Left ventricle myocardium inferior (tissue), 1 donor: ENCODE measurements at regions not wholly inside any gene's neighbourhood (a gene's known extent, or its start where the extent isn't known, plus 50 kb on each side); places are given as distances from the start of the nearest gene placed in this dataset.
A peak's percentile ranks its signal among the peaks of the same experiment; 100 is the strongest.

Experiments
- DNase-seq: peaks from one replicate; pipeline ENCODE4 v3.0.0-alpha.2; 2020
- H3K27ac ChIP-seq: fragments of 200-600 bp; replicated peaks from 2 replicates; pipeline ENCODE4 v1.8.0; 2021
- H3K27me3 ChIP-seq: fragments of 200-600 bp; 2 replicates; pipeline ENCODE4 v1.8.0; 2021; ENCODE audit warnings: low read depth
- H3K36me3 ChIP-seq: fragments of 200-600 bp; 2 replicates; pipeline ENCODE4 v1.8.0; 2021
- H3K4me1 ChIP-seq: fragments of 200-600 bp; 2 replicates; pipeline ENCODE4 v1.8.0; 2021
- H3K4me3 ChIP-seq: fragments of 200-600 bp; 2 replicates; pipeline ENCODE4 v1.8.0; 2021; ENCODE audit warnings: mild to moderate bottlenecking, moderate library complexity
- H3K9me3 ChIP-seq: fragments of 200-600 bp; replicated peaks from 2 replicates; pipeline ENCODE4 v1.8.0; 2021
- intact Hi-C: fragments of 100-400 bp; cut with micrococcal nuclease; formaldehyde crosslinking; loops from one replicate; pipeline ENCODE4 v1.11.0; 2022
- TF ChIP-seq, protein P1 (sequence below): fragments of 200-600 bp; IDR thresholded peaks from 2 replicates; pipeline ENCODE4 v1.8.0; 2021; ENCODE audit warnings: antibody characterized with exemption, mild to moderate bottlenecking, borderline replicate concordance
- donor health status: DM: no; HTN: yes; CAD: no; lungs with severe emphysema.

- intact Hi-C loops = no loop called here
- Histone ChIP-seq H3K4me1 (no peaks in the 10 kb centered on the region), H3K36me3 (no peaks in the 10 kb centered on the region), H3K27ac (no peak overlapping the region), H3K27me3 (peaks cover 35% of the 10 kb centered on the region), H3K4me3 (no peak overlapping the region), H3K9me3 (no peaks in the 10 kb centered on the region)
- TF ChIP-seq, protein P1, sequence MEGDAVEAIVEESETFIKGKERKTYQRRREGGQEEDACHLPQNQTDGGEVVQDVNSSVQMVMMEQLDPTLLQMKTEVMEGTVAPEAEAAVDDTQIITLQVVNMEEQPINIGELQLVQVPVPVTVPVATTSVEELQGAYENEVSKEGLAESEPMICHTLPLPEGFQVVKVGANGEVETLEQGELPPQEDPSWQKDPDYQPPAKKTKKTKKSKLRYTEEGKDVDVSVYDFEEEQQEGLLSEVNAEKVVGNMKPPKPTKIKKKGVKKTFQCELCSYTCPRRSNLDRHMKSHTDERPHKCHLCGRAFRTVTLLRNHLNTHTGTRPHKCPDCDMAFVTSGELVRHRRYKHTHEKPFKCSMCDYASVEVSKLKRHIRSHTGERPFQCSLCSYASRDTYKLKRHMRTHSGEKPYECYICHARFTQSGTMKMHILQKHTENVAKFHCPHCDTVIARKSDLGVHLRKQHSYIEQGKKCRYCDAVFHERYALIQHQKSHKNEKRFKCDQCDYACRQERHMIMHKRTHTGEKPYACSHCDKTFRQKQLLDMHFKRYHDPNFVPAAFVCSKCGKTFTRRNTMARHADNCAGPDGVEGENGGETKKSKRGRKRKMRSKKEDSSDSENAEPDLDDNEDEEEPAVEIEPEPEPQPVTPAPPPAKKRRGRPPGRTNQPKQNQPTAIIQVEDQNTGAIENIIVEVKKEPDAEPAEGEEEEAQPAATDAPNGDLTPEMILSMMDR = no peak
- no peak for DNase-seq
Observed at GRCh38 chr13:52931539-52932431, 83.3 kb upstream of the PCDH8 start.

DNA sequence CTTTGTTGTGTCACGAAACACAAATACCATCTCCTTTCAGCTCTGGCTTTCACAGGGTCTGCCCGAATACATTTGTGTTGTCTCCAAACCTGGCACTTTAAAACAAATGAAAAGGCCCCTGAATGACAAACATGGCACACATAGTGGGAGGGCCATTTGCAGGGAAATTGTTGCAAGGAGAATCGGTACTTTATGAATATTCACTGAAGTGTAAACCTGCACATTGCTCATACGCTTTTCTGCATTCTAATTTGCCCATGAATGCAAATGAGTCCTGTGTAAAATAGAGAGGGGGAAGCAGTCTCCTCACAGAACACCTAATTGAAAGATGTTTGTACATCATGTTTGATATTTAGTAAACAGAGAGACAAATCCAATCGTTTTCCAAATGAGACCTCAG lies 82.7 kb upstream of the PCDH8 start:
- H3K36me3 ChIP-seq = no peaks in the 10 kb centered on the region
- no peak for DNase-seq
- no peaks in the 10 kb centered on the region for H3K4me1 ChIP-seq
- H3K4me3 ChIP-seq = no peak overlapping the region
- intact Hi-C loops = no loop called here
- H3K27me3 ChIP-seq = peaks cover 41% of the 10 kb centered on the region
- TF ChIP-seq, protein P1 = no peak
- H3K27ac ChIP-seq = no peak overlapping the region
- no peaks in the 10 kb centered on the region for H3K9me3 ChIP-seq

GRCh38 chr13:52929846-52930245 lies 81.4 kb upstream of the PCDH8 start:
- Histone ChIP-seq H3K4me1 (no peaks in the 10 kb centered on the region), H3K27ac (no peak overlapping the region), H3K9me3 (no peaks in the 10 kb centered on the region), H3K4me3 (no peak overlapping the region), H3K36me3 (no peaks in the 10 kb centered on the region), H3K27me3 (peaks cover 54% of the 10 kb centered on the region)
- intact Hi-C loops = no loop called here
- TF ChIP-seq, protein P1 = no peak
- no peak for DNase-seq

DNA sequence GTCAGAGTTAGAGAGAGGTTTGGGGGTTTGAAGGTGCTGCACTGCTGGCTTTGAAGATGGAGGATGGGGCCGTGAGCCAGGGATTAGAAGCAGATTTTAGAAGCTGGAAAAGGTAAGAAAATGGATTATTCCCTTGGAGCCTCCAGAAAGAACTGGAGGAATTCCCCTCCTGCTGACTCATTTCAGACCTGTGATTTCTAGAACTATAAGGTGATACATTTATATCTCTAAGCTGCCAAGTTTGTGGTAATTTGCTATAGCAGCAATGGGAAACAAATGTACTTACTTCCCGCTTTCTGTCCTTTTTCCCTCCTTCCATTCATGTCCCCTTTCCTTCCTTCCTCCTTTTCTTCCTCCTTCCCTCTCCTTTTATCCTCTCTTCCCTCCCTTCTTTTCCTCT lies 78.5 kb upstream of the PCDH8 start:
- H3K36me3 ChIP-seq = no peaks in the 10 kb centered on the region
- no peak for DNase-seq
- TF ChIP-seq, protein P1 = no peak
- intact Hi-C loops = no loop called here
- no peak overlapping the region for H3K27ac ChIP-seq
- no peaks in the 10 kb centered on the region for H3K9me3 ChIP-seq
- no peaks in the 10 kb centered on the region for H3K4me1 ChIP-seq
- no peak overlapping the region for H3K4me3 ChIP-seq
- peaks cover 64% of the 10 kb centered on the region for H3K27me3 ChIP-seq

GRCh38 chr13:52925775-52926285 lies 77.4 kb upstream of the PCDH8 start:
- TF ChIP-seq, protein P1 = no peak
- H3K36me3 ChIP-seq = no peaks in the 10 kb centered on the region
- H3K9me3 ChIP-seq = no peaks in the 10 kb centered on the region
- H3K4me1 ChIP-seq = no peaks in the 10 kb centered on the region
- peak; percentile 56 for DNase-seq
- H3K27me3 ChIP-seq = peaks cover 68% of the 10 kb centered on the region
- peak overlapping the region; percentile 64 for H3K27ac ChIP-seq
- no peak overlapping the region for H3K4me3 ChIP-seq
- intact Hi-C loops = no loop called here
